IMR-90 (cell line): ENCODE measurements at regions not wholly inside any gene's neighbourhood (a gene's known extent, or its start where the extent isn't known, plus 50 kb on each side); places are given as distances from the start of the nearest gene placed in this dataset.
"Not testable (repeated sequence)": the region's sequence is repeated elsewhere in the genome, so short reads cannot be mapped to it uniquely, and the experiment has no call there.

Experiments used
- ATAC-seq: fragments of 200-7000 bp; cut with Tn5 transposase; 2 replicates; pipeline ENCODE4 v1.9.1; 2020; ENCODE audit warnings: low read depth, mild to moderate bottlenecking, moderate library complexity
- BruUV-seq: library from RNA; stranded (reverse); fragments of 400-500 nt; replicated peaks from 2 replicates; lab custom pipeline; 2021; lab: Mats Ljungman, UMichigan
- CTCF ChIA-PET: fragments of 300-600 bp; formaldehyde crosslinking; extraction: SDS; loops from one replicate; lab custom pipeline; 2021; ENCODE audit warnings: antibody characterized with exemption; lab: Yijun Ruan, JAX
- POLR2A ChIA-PET: fragments of 300-600 bp; sonication (Branson Sonifier 250); formaldehyde crosslinking; loops from one replicate; lab custom pipeline; 2022; ENCODE audit warnings: antibody characterized with exemption; ENCODE audit not compliant: unreplicated experiment; lab: Charles Lee
- DNase-seq: peaks from one replicate; pipeline ENCODE4 v3.0.0; 2013
- H2AFZ ChIP-seq: replicated peaks from 2 replicates; pipeline ENCODE3; 2013; ENCODE audit warnings: low read length, mild to moderate bottlenecking; ENCODE audit not compliant: poor library complexity
- H2AK5ac ChIP-seq: 2 replicates; pipeline ENCODE4 v1.6.1; 2013; ENCODE audit warnings: low read depth, low read length, inconsistent platforms
- H2AK9ac ChIP-seq: replicated peaks from 2 replicates; pipeline ENCODE3; 2013; ENCODE audit warnings: mild to moderate bottlenecking, low read depth, low read length, moderate library complexity; ENCODE audit not compliant: poor library complexity
- H2BK120ac ChIP-seq: 2 replicates; pipeline ENCODE4 v1.6.1; 2013; ENCODE audit warnings: low read depth, low read length, inconsistent platforms
- H2BK15ac ChIP-seq: 3 replicates; pipeline ENCODE4 v1.6.1; 2013; ENCODE audit warnings: low read depth, low read length, inconsistent platforms
- H2BK20ac ChIP-seq: 2 replicates; pipeline ENCODE4 v1.6.1; 2013; ENCODE audit warnings: low read depth, mild to moderate bottlenecking, inconsistent platforms, low read length, moderate library complexity
- H2BK5ac ChIP-seq: 2 replicates; pipeline ENCODE4 v1.6.1; 2013; ENCODE audit warnings: mild to moderate bottlenecking, low read depth, low read length, inconsistent platforms; ENCODE audit not compliant: poor library complexity, severe bottlenecking
- H3K14ac ChIP-seq: replicated peaks from 2 replicates; pipeline ENCODE4 v1.6.1; 2013; ENCODE audit warnings: low read depth, low read length, inconsistent platforms
- H3K18ac ChIP-seq: 2 replicates; pipeline ENCODE4 v1.6.1; 2013; ENCODE audit warnings: low read depth, low read length, control low read depth
- H3K23ac ChIP-seq: 2 replicates; pipeline ENCODE4 v1.6.1; 2013; ENCODE audit warnings: low read depth, low read length, inconsistent platforms
- H3K27ac ChIP-seq: 2 replicates; pipeline ENCODE4 v1.5.1; 2013; ENCODE audit warnings: mild to moderate bottlenecking, control low read depth, low read length; ENCODE audit not compliant: insufficient read depth
- H3K27me3 ChIP-seq: 2 replicates; pipeline ENCODE4 v1.6.1; 2013; ENCODE audit warnings: low read length; ENCODE audit not compliant: control insufficient read depth, insufficient read depth
- H3K36me3 ChIP-seq: 2 replicates; pipeline ENCODE4 v1.6.1; 2013; ENCODE audit warnings: low read length, mixed read lengths; ENCODE audit not compliant: control insufficient read depth, insufficient read depth
- H3K4ac ChIP-seq: 2 replicates; pipeline ENCODE4 v1.6.1; 2013; ENCODE audit warnings: low read depth, low read length, inconsistent platforms
- H3K4me1 ChIP-seq: 2 replicates; pipeline ENCODE4 v1.6.1; 2013; ENCODE audit warnings: low read length, mixed read lengths; ENCODE audit not compliant: control insufficient read depth, insufficient read depth
- H3K4me2 ChIP-seq: 2 replicates; pipeline ENCODE4 v1.6.1; 2013; ENCODE audit warnings: low read depth, mild to moderate bottlenecking, control low read depth, low read length, moderate library complexity
- H3K4me3 ChIP-seq: 2 replicates; pipeline ENCODE4 v1.5.1; 2013; ENCODE audit warnings: low read depth, mild to moderate bottlenecking, control low read depth, low read length, moderate library complexity; ENCODE audit not compliant: insufficient read depth
- H3K56ac ChIP-seq: 2 replicates; pipeline ENCODE4 v1.6.1; 2013; ENCODE audit warnings: low read length, inconsistent platforms; ENCODE audit not compliant: insufficient read depth; ENCODE audit errors: extremely low read depth
- H3K79me1 ChIP-seq, 2 experiments: 2 replicates each; pipeline ENCODE4 v1.6.1; 2013; ENCODE audit warnings: low read length in 2 of 2, inconsistent platforms in 1 of 2, low read depth in 1 of 2
- H3K9ac ChIP-seq: 2 replicates; pipeline ENCODE4 v1.6.1; 2013; ENCODE audit warnings: low read depth, low read length, control low read depth
- H3K9me1 ChIP-seq: 2 replicates; pipeline ENCODE4 v1.6.1; 2013; ENCODE audit warnings: low read length, inconsistent platforms; ENCODE audit not compliant: insufficient read depth
- H3K9me3 ChIP-seq: 2 replicates; pipeline ENCODE4 v1.6.1; 2013; ENCODE audit warnings: low read length; ENCODE audit not compliant: control insufficient read depth, insufficient read depth
- H4K20me1 ChIP-seq: 2 replicates; pipeline ENCODE4 v1.6.1; 2013; ENCODE audit warnings: low read length, inconsistent platforms; ENCODE audit not compliant: insufficient read depth
- H4K5ac ChIP-seq: 2 replicates; pipeline ENCODE4 v1.6.1; 2013; ENCODE audit warnings: mild to moderate bottlenecking, low read depth, low read length, control low read depth
- H4K8ac ChIP-seq, 2 experiments: 2 replicates each; pipeline ENCODE4 v1.6.1; 2013; ENCODE audit warnings: low read depth in 2 of 2, low read length in 2 of 2, control low read depth in 1 of 2, inconsistent platforms in 1 of 2
- H4K91ac ChIP-seq: 2 replicates; pipeline ENCODE4 v1.6.1; 2013; ENCODE audit warnings: low read depth, low read length, inconsistent platforms; ENCODE audit not compliant: insufficient read depth
- WGBS, 2 experiments: methylation state at CpG; one replicate each; pipeline versions ENCODE4 v1.1.5 to v1.1.7; 2013; ENCODE audit warnings: missing lambda C conversion rate in 2 of 2; ENCODE audit not compliant: insufficient read length in 1 of 2; ENCODE audit errors: extremely low coverage in 2 of 2; 5-methylcytosine and 5-hydroxymethylcytosine counted together
- dilution Hi-C: fragments of 300-500 bp; cut with HindIII; formaldehyde crosslinking; loops from one replicate; pipeline ENCODE4 v1.14.3; 2018; ENCODE audit warnings: low sequenced_read_pairs; ENCODE audit not compliant: unreplicated experiment
- in situ Hi-C: fragments of 300-500 bp; cut with MboI; formaldehyde crosslinking; loops from 3 replicates; pipeline ENCODE4 v1.14.3; 2019; ENCODE audit warnings: low sequenced_read_pairs, inconsistent platforms, mixed read lengths
- intact Hi-C: fragments of 100-400 bp; cut with micrococcal nuclease; formaldehyde crosslinking; loops from 2 replicates; pipeline ENCODE4 v1.10.0; 2022

GRCh38 chr21:6467189-6467774 lies 4054.1 kb upstream of the TPTE start:
- H3K27ac ChIP-seq, dilution Hi-C loops: not testable (repeated sequence)

DNA sequence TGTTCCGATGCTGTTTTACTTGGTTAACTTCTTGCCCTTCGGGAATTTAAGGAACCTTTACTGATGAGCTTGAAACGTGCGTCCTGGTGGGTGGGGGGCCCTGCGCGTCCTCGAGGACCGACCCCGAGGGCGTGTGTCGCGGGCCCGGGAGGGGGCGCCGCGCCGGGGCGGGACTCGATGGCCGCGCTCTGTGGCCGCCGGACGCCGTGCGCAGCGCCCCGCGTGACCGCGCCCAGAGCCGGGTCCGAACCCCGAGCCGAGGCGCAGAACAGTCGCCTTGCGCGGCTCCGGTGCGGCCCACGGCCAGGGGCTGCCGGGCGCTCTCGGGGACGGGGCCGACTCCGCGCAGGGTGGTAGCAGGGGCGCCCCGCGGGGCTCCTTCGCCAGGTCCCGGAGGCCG lies 4053.5 kb upstream of the TPTE start:
- H2AFZ ChIP-seq, H3K56ac ChIP-seq, H4K20me1 ChIP-seq, H3K27me3 ChIP-seq, H3K23ac ChIP-seq, DNase-seq, H2BK15ac ChIP-seq, H3K4me1 ChIP-seq, H3K4ac ChIP-seq, H3K18ac ChIP-seq, H3K9ac ChIP-seq, H2BK5ac ChIP-seq, H3K36me3 ChIP-seq, H3K14ac ChIP-seq, H2AK9ac ChIP-seq, H3K27ac ChIP-seq, POLR2A ChIA-PET, H3K4me2 ChIP-seq, H4K8ac ChIP-seq, H2AK5ac ChIP-seq, H4K5ac ChIP-seq, H3K9me1 ChIP-seq, intact Hi-C loops, H4K91ac ChIP-seq, H3K79me1 ChIP-seq, H2BK120ac ChIP-seq, H3K4me3 ChIP-seq, BruUV-seq, dilution Hi-C loops, in situ Hi-C loops, H3K9me3 ChIP-seq, H2BK20ac ChIP-seq, CTCF ChIA-PET: not testable (repeated sequence)
- peak; percentile 51 for ATAC-seq
- WGBS, 2 experiments: no CpG with 5 or more reads among the region's 55 CpGs

More at GRCh38 chr21:6467189-6467774, 4054.1 kb upstream of the TPTE start:
- H3K9me3 ChIP-seq, H3K4ac ChIP-seq, H3K23ac ChIP-seq, BruUV-seq, H3K56ac ChIP-seq, H2AK9ac ChIP-seq, H3K27me3 ChIP-seq, H2BK5ac ChIP-seq, H2AK5ac ChIP-seq, in situ Hi-C loops, H4K5ac ChIP-seq, H3K36me3 ChIP-seq, H2BK20ac ChIP-seq, H4K8ac ChIP-seq, H3K9ac ChIP-seq, DNase-seq, H2AFZ ChIP-seq, H3K18ac ChIP-seq, H4K91ac ChIP-seq, H2BK120ac ChIP-seq, CTCF ChIA-PET, H3K9me1 ChIP-seq, intact Hi-C loops, H3K4me2 ChIP-seq, H2BK15ac ChIP-seq, H3K4me1 ChIP-seq, H3K14ac ChIP-seq, H4K20me1 ChIP-seq, H3K79me1 ChIP-seq, H3K4me3 ChIP-seq, POLR2A ChIA-PET: not testable (repeated sequence)
- no CpG with 5 or more reads among the region's 60 CpGs for WGBS, 2 experiments
- peak; percentile 84 for ATAC-seq
